GM19035 (cell line): ENCODE measurements at regions not wholly inside any gene's neighbourhood (a gene's known extent, or its start where the extent isn't known, plus 50 kb on each side); places are given as distances from the start of the nearest gene placed in this dataset.

Experiments
- ATAC-seq: cut with Tn5 transposase; IDR thresholded peaks from one replicate; pipeline ENCODE4 v1.9.1; 2021; ENCODE audit not compliant: unreplicated experiment

DNA sequence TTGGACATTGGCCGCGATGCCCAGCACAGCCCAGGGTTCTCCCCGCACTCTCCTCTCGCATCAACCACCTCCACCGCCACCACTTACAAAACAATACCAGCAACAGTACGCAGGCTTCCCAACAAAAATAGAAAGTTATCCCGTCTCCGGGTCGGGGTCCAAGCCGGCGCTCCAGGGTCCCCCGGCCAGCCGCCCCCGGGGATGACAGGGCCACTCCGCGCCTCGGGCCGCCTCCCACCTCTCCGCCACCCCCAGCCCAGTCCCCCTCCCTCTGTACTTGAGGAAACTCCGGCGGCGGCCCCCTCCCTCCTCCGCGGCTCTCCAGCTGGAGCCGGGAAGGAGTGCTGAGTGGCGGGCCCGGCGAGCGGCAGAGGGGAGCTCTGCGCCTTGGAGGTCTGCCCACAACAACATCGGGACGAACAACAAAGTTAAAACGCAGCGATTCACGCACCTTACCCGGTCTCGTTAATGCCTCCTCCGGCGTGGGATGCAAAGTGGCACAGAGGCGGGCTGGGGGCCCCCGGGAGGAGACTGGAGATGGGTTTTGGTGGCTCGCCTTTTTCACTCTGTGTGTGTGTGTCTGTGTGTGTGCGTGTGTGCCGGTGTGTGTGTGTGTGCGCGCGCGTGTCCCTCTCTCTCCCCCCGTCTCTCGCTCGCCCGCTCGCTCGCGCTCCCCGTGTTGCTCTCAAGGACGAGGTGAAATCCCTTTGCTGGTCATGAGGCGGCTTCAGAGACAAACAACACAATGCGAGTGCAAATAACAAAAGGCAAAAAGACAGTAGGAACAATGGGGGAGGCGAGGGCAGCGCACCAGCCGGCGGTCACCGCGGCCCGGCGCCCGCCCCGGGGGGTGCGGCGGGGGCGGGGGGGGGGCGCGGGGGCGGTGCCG lies 386.8 kb downstream of the BCAT1 start:
- no peak for ATAC-seq

DNA sequence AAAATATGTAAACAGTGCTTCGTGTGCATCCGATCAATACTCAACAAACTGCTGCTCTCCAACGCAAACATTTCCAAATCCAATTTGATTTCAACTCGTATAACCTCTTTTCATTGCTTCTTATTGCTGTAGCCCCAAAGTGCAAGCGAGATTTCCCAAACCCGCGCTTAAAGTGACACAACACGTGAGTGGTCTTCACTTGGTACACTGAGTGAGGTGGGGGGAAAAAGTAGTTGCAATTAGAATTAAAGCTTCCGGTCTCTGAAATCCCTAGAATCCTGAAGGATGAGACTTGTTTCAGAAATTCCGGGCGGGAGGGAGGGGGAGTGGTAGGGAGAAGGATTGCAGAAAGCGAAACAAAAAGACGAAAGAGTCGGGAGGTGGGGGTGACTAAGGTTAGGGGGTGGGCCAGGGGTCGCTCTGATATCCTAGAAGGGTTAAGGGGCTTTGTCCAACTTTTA lies 387.5 kb downstream of the BCAT1 start:
- no peak for ATAC-seq

GRCh38 chr12:24560831-24561271 lies 388.1 kb downstream of the BCAT1 start:
- ATAC-seq, result no peak

DNA sequence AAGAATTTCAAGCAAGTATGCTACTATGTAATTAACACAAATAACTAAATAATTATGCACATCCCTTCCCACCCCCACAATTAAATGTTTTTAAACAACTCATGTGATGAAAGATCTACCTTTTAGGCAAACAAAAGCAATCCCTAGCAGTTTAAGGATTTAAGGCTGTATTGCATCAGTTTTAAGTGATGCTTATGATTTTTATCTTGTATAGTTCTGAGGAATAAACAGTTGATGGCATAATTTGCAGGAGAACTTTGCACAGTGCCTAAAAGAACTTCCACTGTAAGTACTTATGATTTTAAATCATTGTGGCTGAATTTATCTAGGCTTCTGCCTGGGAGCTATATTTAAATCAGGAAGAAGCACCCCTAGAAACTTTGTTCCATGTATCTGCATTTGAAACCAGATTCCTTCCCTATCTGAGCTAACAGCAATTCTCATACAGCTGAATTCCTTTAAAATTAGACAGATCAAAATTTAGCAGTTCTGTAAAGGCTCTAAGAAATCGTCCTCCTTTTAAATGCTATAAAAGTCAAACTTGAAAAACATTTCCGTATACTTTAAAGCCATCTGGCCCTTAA lies 388.6 kb downstream of the BCAT1 start:
- ATAC-seq, result no peak

DNA sequence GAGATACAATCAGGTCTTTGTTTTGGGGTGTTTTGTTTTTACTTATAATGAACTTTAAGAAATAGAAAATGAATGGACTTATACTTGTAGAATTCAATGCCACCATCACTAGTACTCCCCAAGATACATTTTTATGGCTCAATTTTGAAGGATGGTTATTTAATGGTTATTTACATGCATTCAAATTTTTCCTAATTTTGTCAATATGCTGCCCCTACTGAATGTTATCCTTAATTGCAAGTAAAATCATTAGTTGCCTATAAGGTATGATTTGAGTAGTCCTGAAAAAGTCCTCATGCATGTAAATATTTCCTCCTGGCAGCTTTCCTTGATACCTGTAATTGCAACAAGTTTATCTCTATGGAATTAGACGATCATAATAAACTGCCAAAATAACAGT lies 391.2 kb downstream of the BCAT1 start:
- no peak for ATAC-seq

GRCh38 chr12:24555730-24556129 lies 393.2 kb downstream of the BCAT1 start:
- ATAC-seq, result no peak

DNA sequence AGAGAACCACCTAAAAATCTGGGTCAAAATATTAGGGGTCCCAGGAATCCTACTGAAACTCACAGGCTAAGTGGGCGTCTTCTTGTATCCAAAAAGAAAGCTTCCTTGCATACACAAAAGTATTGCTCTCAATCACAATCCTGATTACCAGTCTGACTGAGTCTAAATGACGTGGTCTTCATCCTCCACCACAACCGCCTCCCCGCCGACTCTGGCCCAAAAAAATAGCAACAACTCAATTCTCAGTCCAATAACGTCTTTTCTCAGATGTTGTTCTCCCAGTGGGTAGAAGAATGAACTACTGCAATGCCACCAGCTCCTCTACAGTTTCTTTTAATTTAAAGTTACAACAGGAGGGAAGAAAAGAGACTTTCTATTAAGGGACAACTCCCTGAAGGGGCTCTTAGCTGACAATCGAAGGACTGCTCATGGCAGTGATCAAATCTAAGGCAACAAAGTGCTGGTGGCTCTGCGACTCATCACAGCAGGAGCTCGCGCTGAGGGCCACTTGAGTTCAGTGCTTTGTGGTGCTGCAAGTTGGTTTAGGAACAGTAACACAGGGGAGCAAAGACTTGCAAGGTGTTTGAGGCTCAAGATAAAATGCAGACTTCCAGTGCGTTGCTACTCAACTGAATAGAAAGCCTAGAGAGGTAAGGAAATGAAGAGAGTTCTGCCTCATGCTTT lies 394.1 kb downstream of the BCAT1 start:
- no peak for ATAC-seq

- no peak for ATAC-seq
These were observed 395.6 kb downstream of the BCAT1 start for GRCh38 chr12:24553259-24553658.

- ATAC-seq, result no peak
These were observed 397.6 kb downstream of the BCAT1 start for GRCh38 chr12:24551163-24551786.

GRCh38 chr12:24550609-24551008 lies 398.3 kb downstream of the BCAT1 start:
- no peak for ATAC-seq

DNA sequence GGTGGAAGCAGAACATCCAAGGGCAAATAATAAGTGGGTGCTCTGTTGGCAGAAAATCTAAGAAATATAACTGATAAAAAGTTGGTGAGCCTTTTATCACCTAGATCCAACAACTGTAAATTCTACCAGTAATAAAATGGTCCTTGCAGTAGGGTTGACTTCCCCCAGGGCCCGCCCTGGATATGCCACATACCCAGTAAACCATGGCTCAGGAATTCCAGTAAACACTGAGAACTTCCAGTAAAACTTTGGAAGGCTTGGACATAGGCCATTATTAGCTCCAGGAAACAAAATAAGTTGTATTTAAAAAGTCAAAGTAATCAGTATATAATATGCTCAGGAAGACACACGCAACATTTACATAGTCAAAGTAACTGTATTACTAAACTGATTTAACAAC lies 402.2 kb downstream of the BCAT1 start:
- ATAC-seq, result no peak

DNA sequence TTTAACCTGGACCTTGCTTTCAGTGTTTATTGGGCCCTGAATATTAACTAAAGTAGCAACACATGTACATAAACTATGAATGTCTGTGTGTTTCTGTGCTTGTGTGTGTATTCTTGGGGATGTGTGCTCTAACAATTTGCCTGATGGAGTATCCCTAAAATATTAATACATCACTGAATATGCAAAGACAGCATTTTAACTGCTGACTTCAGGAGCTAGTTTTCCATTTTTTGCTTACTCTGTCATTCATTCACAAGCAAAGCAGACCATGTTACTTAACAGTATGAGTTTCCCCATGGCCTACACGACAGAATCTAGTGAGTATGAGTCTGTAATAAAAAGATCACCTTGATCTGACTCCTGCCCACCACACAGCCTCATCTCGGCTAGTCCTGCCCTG lies 402.8 kb downstream of the BCAT1 start:
- ATAC-seq, result no peak

- ATAC-seq, result no peak
These were observed 404.5 kb downstream of the BCAT1 start for GRCh38 chr12:24544368-24544767.

DNA sequence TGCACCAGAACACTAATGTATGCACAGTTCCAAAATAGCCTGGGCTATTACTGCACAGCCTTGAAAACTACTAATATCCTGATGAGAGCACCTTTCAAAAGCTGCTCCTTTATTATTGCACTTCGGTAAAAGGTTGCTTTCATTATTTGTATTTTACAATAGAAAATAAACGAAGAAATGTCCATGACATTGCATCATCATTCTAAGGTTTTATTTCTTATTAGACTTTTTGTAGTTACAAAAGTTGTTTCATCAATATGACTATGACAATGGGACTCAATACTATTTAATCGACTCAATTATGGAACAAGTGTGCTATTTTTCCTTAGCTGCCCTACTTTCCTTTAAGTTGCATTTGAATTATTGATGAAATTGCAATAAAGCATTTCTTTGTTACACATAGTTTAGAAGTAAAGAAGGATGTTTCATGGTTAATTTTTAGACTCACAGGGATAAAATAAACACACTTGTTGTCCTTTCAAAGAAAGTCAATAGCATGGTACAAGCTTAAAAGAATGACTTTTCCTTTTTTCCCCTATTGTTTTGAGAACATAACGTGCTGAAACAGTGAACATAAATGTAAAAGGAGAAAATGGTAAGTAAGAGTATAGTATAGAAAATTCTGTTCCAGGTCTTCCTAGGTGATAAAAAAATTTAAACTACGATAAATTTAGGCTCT lies 407.6 kb downstream of the BCAT1 start:
- no peak for ATAC-seq

DNA sequence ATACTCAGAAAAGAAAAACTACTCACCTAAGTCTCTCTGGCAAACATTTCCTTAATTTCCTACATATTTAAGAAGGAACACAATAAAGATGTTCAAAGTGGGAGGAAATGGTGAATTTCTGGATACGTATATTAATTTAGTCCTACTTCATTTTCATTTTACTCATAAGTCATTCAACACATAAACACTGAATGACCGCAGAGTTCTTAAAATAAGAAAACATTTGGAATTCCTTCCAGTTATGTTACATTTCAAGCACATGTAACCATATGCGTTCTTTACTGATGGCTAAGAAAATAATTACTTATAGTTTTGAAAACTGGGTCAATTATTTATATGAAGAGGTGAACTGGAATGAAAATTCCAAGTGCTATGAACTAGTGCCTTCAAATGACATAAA lies 409.3 kb downstream of the BCAT1 start:
- ATAC-seq, result no peak

- ATAC-seq, result no peak
These were observed 411.6 kb downstream of the BCAT1 start for GRCh38 chr12:24537083-24537860.

DNA sequence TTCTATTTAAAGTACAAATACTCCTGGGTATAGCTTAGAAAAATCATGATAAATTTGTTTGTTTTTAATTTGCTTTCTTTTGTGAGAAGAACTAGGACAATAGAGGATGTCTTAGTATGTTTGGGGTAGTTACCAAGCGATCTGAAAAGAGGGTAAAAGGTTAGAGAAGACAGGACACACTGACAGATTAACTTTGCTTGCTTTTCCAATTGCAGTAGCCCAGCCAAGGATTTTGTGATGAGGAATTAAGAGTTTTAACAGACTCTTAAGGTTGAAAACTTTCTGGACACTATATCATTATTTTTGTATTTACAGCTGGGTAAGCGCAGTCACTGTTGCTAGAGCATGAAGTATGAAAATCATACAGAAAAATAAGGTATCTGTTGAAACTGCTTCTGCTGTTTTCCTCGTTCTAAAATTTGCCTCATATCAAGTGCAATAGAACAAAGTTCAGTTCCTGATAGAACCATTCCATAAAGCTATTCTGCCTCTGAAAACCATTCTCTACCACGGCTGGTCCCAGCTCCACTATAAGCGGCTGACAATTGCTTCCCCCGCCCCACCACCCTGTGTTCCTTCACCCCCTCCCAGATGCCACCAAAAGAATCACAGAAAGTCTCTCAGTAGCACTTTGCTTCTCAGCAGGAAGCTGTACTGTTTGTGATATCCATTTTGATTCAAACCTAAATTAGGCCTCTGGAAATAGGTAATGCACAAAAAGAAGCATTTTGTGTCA lies 413.4 kb downstream of the BCAT1 start:
- no peak for ATAC-seq

- ATAC-seq, result no peak
These were observed 414.3 kb downstream of the BCAT1 start for GRCh38 chr12:24534622-24535021.

- no peak for ATAC-seq
These were observed 415.1 kb downstream of the BCAT1 start for GRCh38 chr12:24533716-24534352.
